Dedifferentiated amniotic fluid mesenchymal stem cell (primary cell): ENCODE measurements at regions not wholly inside any gene's neighbourhood (a gene's known extent, or its start where the extent isn't known, plus 50 kb on each side); places are given as distances from the start of the nearest gene placed in this dataset.
A peak's percentile ranks its signal among the peaks of the same experiment; 100 is the strongest.

Experiments used
- DNase-seq: peaks from one replicate; pipeline ENCODE4 v3.0.0-alpha.2; 2016; ENCODE audit errors: extremely low spot score

DNA sequence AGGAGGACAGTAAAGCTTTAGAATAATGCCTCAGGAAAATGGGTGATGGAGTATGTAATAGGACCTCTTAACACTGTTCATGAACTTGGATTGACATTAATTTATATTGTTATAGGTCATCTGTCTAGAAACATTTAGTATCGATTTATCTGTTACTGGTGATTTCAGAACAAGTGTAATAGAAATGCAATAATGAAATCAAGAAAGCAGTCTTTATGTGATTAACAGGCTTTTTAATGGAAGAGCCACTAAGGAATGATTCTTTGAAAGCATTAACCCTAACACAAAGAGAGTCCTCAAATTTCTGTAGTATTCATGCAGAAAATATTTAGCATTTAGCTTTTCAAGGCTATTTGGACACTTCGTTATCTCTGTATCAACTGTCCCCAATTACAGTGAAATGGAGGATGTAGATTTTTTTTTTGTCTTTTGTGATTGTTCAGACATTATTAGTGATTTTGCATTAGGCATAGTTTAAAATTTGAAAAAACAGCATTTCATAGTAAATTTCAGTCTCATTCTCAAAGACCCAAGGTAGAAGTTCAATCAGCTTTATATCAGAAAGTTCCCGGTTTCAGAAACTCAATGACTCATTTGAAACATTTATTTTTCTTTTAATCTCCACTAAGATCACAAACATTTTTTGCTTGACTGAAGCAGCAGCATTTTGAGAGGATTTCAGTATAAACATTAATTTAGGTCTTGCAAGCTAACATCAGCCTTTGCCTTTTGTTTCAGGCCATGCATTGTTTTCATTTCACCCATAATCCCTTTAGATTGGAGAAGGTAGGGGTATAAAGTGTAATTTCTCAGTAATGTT, 56.3 kb downstream of the AGTR2 start:
- no peak for DNase-seq

DNA sequence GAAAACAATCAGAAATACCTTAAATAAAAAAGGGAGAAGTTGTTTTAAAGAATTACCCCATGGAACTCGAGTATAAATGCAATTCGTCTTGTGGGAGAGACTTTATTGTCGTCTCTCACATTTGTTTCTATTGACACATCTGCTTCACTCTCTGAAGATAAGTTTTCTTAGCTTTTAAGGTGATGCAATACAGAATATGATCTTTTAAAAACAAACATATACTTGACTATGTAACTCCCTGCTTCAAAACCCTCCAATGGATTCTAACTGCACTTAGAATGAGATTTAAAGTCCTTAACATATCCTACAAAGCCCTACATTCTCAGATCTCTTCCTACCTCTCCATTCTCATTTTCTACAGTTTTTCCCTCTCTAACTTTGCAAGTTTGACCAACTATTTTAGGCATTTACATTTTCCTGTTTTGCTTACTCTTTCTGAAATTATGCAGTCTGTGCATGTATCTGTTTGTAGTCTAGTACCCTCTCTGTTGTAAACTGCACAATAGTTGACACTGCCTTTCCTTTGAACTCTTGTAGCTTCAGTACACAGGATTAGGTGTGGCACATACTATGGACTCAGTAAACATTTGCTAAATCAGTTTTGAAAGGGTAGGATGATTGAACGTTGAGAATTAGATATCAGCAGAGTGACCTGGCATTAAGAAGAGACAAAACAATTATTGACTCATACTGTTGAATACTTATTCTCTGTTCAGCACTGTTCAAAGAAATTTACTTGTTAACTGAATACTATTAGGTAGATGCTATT, 59.8 kb downstream of the AGTR2 start:
- no peak for DNase-seq

- DNase-seq: no peak
Measured at GRCh38 chrX:116232833-116233232, 62.3 kb downstream of the AGTR2 start.

- no peak for DNase-seq
Measured at GRCh38 chrX:116236666-116237065, 66.1 kb downstream of the AGTR2 start.

GRCh38 chrX:116238093-116238492, 67.5 kb downstream of the AGTR2 start:
- no peak for DNase-seq

DNA sequence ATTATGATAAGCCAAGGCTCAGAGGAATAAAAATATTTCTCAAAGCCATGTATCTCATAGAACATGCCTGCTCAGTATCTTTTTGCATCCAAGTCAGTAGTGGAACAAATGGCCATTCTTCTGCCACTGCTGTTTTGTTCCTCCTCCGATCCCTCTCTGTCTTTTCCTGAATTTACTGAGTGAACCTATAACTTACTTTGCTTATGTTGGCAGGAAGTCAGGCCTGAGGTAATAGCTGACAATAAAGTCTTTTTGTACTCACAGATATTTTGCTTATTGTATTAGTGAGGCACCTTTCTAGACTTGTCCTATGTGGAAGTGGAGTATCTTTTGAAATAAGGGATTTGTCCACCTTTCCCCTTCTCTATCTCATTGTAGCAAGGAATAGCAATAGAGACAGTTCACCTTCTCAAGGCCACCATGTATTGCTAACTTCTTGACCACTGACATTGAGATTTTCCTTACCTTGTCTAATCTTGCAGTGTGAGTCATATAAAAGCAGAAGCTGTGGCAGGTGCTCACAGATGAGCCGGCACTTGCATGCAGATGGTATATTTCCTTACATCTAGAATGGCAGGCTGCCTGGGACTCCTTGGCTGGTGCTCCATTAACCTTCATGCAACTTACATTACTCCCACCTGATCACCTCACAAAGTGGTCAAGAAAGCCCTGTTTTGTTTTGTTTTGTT, 68.2 kb downstream of the AGTR2 start:
- DNase-seq: no peak

DNA sequence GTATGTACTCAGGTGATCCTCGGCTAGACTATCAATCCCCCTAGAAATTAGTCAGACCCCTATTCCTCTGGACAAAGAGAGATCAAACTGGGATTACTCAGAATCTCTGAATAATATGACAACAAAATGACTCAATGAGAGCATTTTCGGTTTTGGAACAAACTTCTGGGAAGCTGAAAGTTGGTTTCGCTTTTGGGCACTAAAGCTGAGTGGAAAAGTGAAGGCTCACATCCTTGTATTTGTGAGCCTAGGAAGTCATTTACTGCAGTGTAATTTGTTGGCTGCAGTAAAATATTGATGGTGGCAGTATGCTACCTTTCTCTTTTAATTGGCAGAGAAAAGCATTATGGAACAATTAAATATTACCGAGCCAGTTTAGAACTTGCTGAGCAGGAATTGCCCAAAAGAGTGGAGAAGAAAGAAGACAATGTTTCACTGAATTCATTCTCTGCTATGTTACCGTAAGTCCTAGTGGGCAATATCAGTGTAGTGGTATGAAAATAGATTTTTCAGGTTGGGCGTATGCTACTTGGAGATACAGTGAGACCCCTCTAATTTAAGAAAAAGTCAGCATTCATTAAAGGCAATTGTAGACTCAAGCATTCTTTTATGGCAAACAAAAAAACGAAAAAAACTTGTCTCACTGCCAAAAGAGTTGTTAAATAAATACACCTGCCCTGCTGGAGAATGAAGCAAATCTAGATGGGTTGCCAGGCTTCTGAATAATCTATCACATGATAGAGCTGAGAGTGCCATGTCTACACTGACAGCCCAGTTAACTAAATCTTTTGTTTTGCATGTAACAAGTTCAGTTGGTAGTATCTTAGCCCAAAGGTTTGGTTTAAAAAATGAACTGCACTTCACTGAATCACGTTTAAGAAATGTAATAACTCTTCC, 69.6 kb downstream of the AGTR2 start:
- DNase-seq: no peak

GRCh38 chrX:116241001-116241400, 70.5 kb downstream of the AGTR2 start:
- no peak for DNase-seq

GRCh38 chrX:116243039-116243438, 72.5 kb downstream of the AGTR2 start:
- no peak for DNase-seq

GRCh38 chrX:116246261-116246660, 75.7 kb downstream of the AGTR2 start:
- DNase-seq: no peak

- DNase-seq: no peak
Measured at GRCh38 chrX:116267511-116268040, 97.0 kb downstream of the AGTR2 start.

DNA sequence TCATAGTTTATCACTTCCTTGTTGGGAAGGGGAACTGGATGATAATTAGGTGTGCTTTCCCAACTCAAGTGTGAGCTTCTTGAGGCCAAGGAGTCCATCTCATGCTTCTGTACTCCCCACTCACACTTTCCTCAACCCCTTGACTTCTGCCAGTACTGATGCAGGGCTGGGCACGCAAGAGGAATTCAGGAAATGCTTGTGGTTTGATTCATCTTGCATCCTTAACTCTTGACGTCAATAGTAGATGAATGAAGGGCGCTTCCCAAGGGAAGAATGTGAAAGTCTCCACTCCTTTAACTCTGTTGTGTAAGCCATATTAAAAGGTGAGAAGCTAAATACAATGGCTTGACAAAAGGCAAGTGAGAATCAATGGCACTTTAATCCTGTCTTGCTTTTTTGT, 101.8 kb downstream of the AGTR2 start:
- peak; percentile 18 for DNase-seq

GRCh38 chrX:116272861-116273260, 102.3 kb downstream of the AGTR2 start:
- DNase-seq: no peak

DNA sequence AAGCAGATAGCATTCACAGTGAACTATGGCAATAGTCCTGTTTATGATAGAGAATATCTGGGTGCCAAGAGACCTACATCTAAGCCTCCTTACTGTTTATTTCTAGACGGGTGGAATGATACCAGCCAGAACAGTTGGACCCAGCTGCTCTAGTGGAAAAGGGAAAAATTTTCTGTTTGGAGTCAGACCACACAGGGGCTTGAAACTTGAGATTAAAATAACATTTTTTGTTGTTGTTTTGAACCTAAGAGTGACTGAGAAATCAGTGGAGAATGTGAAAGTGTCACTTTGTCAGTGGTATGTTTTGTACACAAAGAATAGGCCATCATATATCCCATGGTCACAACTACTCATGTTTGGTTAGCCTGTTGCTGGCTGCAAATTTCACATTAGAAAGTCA, 105.7 kb downstream of the AGTR2 start:
- DNase-seq: no peak

DNA sequence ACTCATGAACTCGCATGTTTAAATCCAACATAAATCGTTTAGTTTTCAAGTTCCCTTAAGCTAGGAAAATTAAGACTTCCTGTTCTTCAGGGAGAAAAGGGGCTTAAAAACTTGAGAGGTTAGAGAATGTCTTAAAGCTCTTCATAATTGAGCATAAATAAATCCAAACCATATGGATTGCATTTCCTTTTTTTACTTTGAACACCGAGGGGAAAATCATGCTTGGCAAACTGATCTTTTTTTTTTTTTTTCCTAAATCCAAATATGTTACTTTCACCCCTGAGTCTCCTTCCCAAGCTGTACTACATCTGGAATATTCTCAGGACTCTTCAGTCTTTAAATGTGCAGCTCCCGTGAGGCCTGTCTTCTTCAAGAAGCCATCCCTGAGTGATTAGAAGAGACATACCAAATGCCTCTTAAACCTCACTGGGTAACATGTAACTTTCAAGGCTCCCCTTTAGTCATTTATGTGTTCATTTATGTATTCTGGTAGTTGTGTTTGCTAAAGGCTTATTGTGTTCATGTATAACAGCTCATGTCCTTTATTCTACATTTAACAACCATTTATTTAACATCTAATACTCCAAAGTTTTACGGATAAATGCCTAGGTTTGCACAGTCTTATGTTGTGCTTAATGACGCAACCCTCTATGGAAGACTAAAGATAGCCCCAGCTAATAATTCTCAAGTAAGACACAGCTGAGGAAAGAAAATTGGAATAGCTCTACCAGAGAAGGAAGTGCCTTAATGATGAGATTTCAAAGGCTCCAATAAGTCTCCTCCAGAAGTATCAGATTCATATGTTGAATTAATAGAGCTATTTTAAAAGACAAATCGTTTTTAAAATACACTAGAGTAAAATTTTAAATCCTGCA, 107.0 kb downstream of the AGTR2 start:
- DNase-seq: no peak

GRCh38 chrX:116278826-116279225, 108.3 kb downstream of the AGTR2 start:
- no peak for DNase-seq

DNA sequence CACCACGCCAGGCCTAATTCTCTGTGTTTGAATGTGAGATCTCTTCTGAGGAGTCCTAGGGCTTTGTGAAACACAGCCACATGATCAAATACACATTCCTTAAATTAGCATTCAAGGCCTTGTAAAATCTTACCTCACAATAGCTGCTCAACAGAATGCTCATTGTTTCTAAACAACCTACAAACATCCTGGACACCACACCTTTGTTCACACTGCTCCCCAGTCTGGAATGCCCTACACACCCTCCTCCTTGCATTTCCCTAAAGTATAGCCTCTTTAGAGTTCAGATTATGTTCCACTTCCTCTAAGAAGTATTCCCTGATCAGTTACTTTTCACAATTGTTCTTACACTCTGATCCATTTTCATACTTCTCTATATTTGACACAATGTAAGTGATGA, 110.6 kb downstream of the AGTR2 start:
- DNase-seq: no peak

DNA sequence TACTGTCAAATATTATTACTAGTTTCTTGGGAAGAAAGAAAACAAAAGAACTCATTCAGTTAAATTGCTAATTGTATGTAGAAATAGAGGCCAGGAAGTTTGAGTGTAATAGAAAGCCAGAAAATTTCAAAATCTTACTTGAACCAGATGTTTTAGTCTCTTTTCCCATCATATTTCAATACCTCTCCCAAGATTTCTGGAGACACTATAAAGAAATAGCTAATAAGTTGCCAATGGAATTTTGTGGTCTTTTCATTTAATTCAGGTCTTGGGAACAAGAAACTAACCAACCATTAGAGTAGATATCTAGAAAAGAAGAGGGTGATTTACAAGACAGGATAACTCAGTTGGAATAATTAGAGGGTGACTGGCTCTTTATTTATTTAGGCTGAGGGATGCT, 112.2 kb downstream of the AGTR2 start:
- no peak for DNase-seq

- DNase-seq: no peak
Measured at GRCh38 chrX:116284400-116284799, 113.9 kb downstream of the AGTR2 start.

GRCh38 chrX:116285501-116285900, 115.0 kb downstream of the AGTR2 start:
- DNase-seq: no peak
